Sigmoid colon (tissue), 4 donors: ENCODE measurements at regions not wholly inside any gene's neighbourhood (a gene's known extent, or its start where the extent isn't known, plus 50 kb on each side); places are given as distances from the start of the nearest gene placed in this dataset.

Experiments
- CTCF ChIP-seq, 4 experiments: fragments of 450-650 bp in 3 of 4; fragments of 200-600 bp in 1 of 4; IDR thresholded peaks; one replicate each; pipeline ENCODE4 v1.5.1; 2016 to 2019; ENCODE audit warnings: antibody characterized with exemption in 4 of 4, mild to moderate bottlenecking in 3 of 4, moderate library complexity in 2 of 4
- POLR2AphosphoS5 ChIP-seq, 4 donors: sonication (generic); formaldehyde crosslinking; IDR thresholded peaks; one replicate each; pipeline ENCODE4 v1.6.1; 2017; ENCODE audit warnings: antibody characterized with exemption in 4 of 4

DNA sequence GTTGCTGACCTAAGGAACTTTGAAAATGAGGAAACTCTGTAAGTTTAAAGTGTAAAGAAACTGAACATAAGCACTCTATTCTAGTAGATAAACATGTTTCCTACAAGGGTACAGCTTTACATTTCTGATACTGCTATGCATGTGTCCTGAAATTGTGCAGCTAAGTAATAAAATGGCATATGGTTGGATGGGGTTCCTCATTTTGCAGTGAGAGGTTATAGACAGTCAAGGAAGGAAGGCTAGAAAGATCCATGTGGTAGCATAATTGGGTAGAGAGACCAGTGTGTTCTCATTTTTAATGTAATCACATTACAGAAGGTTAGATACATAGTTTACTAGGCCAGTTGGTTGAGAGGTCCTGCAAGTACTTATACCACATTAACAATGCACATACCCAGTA is 477.0 kb downstream of the TMEM121 start:
- TF ChIP-seq POLR2AphosphoS5 (IDR thresholded peaks at IDR 0.05) = no peak
- TF ChIP-seq CTCF (IDR thresholded peaks at IDR 0.05) = no peak
